HPDE6-E6E7 (cell line): ENCODE measurements at regions not wholly inside any gene's neighbourhood (a gene's known extent, or its start where the extent isn't known, plus 50 kb on each side); places are given as distances from the start of the nearest gene placed in this dataset.

ENCODE experiments used
- DNase-seq: peaks from one replicate; pipeline ENCODE4 v3.0.0; 2011; ENCODE audit warnings: missing footprints; ENCODE audit errors: extremely low spot score

GRCh38 chr12:132407451-132407961 is 78.1 kb upstream of the GALNT9 start:
- no peak for DNase-seq

- DNase-seq, result no peak
These were observed 77.4 kb upstream of the GALNT9 start for GRCh38 chr12:132406493-132407450.

DNA sequence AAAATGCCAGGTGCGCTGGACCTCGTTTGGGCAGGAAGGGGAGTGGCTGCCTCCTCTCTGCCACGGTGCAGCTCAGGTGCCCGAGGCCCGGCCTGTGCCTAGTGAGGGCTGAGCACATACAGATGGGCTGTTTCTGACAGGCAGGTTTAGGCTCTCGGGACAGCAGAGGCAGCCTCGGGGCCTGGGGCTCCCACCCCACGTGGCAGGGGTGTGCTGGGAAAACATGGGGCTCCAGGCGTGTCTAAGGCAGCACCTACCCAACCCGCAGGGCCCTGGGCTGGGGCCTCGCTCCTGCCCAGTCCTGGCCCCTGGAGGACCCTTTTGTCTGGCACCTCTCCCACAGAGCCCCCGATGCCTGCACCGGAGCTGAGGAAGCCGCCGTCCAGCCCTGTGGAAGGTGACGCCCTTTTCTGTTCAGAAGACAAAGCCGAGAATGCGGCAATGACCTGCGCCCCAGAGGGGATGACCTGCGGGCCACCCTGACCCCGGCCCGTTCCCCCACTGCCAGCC is 76.4 kb upstream of the GALNT9 start:
- no peak for DNase-seq

- DNase-seq, result no peak
These were observed 75.8 kb upstream of the GALNT9 start for GRCh38 chr12:132404951-132405741.

- DNase-seq, result no peak
These were observed 75.1 kb upstream of the GALNT9 start for GRCh38 chr12:132404435-132404855.

DNA sequence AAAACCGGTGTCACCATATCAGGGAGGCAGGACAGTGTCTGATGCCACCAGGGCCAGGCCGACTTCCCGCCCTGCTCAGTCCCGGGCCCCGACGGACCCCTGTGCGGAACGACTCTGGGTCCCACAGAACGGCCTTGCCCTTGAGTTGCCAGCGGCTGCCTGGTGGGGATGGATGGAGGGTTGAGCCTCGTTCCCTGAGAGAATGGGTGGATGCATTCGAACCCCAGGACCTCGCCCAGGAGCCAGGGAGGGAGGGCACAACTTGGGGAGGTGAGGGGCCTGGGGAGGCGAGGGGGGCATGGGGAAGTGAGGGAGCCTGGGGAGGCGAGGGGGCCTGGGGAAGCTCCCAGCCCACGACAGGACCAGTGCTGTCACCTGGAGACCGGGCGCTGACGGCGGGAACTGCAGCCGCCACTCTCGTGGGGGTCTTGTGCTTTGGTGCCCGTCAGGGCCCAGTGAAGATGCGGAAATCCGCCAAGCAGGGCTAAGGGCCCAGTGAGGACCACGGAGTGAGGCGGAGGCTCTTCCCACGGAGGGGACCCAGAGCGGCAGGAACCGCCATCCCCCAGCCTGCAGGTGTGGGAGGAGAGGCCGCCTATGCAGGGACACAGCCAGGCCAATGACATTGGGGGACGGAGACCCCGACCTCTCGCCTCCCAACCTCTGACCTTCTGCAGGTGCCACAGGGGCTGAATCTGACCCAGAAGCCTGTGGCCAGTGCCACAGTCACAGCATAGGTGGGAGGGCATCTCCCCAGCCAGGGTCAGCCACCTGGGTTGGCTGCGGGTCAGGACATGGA is 74.4 kb upstream of the GALNT9 start:
- no peak for DNase-seq

DNA sequence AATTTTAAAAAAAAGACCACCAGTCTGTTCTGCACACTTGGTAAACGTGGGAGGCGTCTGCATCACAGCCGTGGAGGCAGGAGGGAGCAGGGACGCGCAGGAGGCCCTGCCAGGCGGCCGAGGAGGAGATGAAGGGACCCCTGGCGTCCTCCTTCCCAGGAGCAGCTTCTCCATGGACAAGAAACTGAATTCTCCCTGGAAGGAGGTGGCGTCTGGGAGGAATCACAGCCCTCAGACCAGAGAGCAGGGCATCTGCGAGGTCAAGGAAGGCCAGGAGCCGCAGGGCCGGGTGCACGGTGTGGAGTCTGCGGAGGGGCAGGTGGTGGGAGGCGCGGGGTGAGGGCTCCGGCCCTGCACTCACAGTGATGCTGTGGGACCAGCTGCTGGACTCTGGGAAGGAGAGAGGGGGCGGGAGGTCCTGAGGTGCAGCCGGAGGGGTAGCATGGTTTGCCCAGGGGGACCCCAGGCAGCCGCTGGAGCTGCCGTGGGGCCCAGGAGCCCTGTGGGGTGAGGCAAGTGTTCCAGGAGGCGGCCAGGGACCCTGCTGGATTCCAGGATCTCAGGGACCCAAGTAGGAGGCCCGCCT is 73.5 kb upstream of the GALNT9 start:
- no peak for DNase-seq

DNA sequence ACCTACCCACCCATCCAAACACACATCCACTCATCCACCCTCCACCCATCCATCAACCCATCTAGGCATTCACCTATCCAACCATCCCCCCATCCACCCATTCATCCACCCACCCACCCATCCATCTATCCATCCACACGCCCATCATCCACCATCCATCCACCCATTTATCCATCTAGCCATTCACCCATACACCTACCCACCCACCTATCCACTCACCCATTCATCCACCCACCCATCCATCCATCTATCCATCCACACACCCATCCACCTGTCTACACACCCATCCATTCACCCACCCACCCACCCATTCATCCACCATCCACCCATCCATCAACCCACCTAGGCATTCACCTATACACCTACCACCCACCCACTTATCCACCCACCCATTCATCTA is 72.6 kb upstream of the GALNT9 start:
- DNase-seq, result no peak

GRCh38 chr12:132400011-132400641 is 70.7 kb upstream of the GALNT9 start:
- DNase-seq, result no peak

DNA sequence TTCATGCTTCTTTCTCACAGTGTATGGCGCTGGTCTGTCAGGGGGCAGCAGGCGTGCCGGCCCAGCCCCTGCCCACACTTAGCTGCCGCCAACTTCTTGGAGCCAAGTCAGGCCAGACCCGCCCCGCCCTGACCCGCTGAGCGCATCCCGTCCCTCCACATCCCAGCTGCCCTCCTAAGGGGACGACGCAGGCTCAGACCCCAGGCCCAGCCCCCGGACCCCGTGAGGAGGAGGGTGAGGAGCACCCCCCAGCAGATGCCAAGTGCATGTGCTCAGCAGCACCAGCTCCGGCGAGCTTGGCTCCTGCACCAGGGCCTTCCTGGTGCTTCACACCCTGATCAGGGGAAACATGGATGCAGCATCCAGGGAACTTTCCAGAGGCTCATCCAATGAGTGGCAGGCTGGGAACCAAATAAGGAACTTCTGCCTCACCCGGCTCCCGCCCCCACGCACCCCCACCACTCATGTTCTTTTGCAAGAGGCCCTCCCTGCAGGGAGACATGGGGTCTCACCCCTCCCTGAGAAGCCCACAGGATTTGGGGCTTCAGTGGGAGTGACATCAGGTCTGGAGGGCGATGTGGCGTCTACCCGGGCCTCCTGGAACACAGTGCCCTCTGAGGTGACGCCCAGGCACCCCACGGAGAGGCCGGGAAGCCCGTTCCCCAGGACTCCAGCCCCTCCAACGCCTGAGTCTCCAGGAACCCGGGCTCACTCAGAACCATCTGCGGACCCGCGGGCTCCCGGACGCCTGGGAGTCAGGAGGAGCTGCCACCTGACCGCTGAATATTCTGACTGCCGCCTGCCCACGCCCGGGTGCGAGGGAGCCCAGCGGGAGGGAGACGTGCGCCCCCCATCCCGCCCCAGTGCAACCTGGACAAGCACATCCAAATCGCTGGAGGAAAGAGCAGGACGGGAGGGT is 70.0 kb upstream of the GALNT9 start:
- DNase-seq, result no peak

DNA sequence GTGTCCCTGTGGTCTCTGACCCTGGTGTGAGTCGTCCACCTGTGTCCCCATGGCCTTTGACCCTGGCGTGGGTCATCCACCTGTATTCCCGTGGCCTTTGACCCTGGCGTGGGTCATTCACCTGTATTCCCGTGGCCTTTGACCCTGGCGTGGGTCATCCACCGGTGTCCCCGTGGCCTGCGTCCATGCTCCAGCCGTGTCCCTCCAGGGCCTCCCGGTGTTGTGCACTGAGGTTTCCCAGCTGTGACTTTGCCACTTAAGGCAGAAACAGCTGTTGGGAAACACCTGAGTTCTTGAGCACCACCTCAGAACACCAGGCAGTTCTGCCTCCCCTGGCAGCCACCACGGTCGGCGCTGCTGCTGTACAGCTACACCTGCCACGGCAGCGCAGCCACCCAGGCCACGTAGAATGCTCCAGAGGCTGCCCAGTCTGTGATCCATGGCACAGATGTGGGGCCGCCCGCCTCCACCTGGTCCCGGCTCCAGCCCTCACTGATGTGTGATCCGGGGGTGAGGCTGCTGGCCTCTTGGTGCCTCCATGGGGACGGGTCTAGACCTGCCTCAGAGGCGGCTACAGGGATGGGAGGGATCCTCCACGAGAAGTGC is 69.1 kb upstream of the GALNT9 start:
- no peak for DNase-seq

- no peak for DNase-seq
These were observed 68.6 kb upstream of the GALNT9 start for GRCh38 chr12:132397934-132398385.

DNA sequence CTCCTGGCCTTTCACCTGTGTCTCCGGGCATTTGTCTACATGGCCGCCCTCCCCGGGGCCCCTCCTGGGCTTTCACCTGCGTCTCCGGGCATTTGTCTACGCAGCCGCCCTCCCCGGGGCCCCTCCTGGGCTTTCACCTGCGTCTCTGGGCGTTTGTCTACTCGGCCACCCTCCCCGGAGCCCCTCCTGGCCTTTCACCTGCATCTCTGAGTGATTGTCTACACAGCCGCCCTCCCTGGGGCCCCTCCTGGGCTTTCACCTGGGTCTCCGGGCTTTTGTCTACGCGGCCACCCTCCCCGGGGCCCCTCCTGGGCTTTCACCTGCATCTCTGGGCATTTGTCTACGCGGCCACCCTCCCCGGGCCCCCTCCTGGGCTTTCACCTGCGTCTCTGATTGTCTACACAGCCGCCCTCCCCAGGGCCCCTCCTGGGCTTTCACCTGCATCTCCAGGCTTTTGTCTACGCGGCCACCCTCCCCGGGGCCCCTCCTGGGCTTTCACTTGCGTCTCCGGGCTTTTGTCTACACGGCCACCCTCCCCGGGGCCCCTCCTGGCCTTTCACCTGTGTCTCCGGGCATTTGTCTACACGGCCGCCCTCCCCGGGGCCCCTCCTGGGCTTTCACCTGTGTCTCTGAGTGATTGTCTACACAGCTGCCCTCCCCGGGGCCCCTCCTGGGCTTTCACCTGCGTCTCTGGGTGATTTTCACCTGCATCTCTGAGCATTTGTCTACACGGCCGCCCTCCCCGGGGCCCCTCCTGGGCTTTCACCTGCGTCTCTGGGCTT is 68.0 kb upstream of the GALNT9 start:
- DNase-seq, result no peak

- no peak for DNase-seq
These were observed 67.3 kb upstream of the GALNT9 start for GRCh38 chr12:132396657-132397056.

- no peak for DNase-seq
These were observed 66.5 kb upstream of the GALNT9 start for GRCh38 chr12:132395908-132396305.

GRCh38 chr12:132395192-132395907 is 66.0 kb upstream of the GALNT9 start:
- no peak for DNase-seq
